HCT116 (cell line): ENCODE measurements at regions not wholly inside any gene's neighbourhood (a gene's known extent, or its start where the extent isn't known, plus 50 kb on each side); places are given as distances from the start of the nearest gene placed in this dataset.

Source experiments
- ATAC-seq: fragments of 200-7000 bp; cut with Tn5 transposase; 2 replicates; pipeline ENCODE4 v1.9.1; 2020; ENCODE audit warnings: mild to moderate bottlenecking, moderate library complexity
- BruUV-seq: library from RNA; stranded (reverse); fragments of 400-500 nt; replicated peaks from 2 replicates; lab custom pipeline; 2021; lab: Mats Ljungman, UMichigan
- CTCF ChIA-PET: fragments of 300-600 bp; sonication (Branson Sonifier 250); formaldehyde crosslinking; loops from one replicate; lab custom pipeline; 2021; ENCODE audit warnings: antibody characterized with exemption; lab: Charles Lee
- POLR2A ChIA-PET: fragments of 300-600, 350-600 bp; sonication (Branson Sonifier 250); formaldehyde crosslinking; loops from one replicate; lab custom pipeline; 2021; ENCODE audit warnings: antibody characterized with exemption; lab: Charles Lee
- RAD21 ChIA-PET, 2 experiments: fragments of 300-600 bp; sonication (Branson Sonifier 250); formaldehyde crosslinking; loops; one replicate each; lab custom pipeline; 2023; ENCODE audit warnings: low total read pairs in 2 of 2; ENCODE audit not compliant: uncharacterized antibody in 2 of 2, unreplicated experiment in 2 of 2, low non-redundant PET in 1 of 2; lab: Charles Lee
- DNase-seq: peaks from one replicate; pipeline ENCODE4 v3.0.0-alpha.2; 2010; ENCODE audit warnings: low read depth, low spot score
- H2AFZ ChIP-seq: fragments of 200-600 bp; shearing (Covaris generic), sonication (generic); 2 replicates; pipeline ENCODE4 v1.6.1; 2017; ENCODE audit warnings: low read depth, mixed run types, mixed read lengths, antibody characterized with exemption, low read length; ENCODE audit not compliant: poor library complexity, severe bottlenecking
- H3K27ac ChIP-seq: 2 replicates; pipeline ENCODE4 v1.5.1; 2012; ENCODE audit warnings: low read depth, low read length
- H3K27me3 ChIP-seq: fragments of 200-600 bp; sonication (generic); 2 replicates; pipeline ENCODE4 v1.6.1; 2016; ENCODE audit warnings: mixed run types, low read length, mixed read lengths; ENCODE audit not compliant: insufficient read depth
- H3K36me3 ChIP-seq, 2 experiments: fragments of 200-500 bp in 1 of 2; fragments of 200-600 bp in 1 of 2; sonication (Bioruptor generic) in 1 of 2; sonication (generic) in 1 of 2; 2 replicates each; pipeline versions ENCODE4 v1.5.1 to v1.6.1; 2014 to 2016; ENCODE audit warnings: low read length in 2 of 2, inconsistent platforms in 1 of 2, mixed read lengths in 1 of 2, mixed run types in 1 of 2; ENCODE audit not compliant: insufficient read depth in 2 of 2, control insufficient read depth in 1 of 2
- H3K4me1 ChIP-seq, 2 experiments: fragments of 200-600 bp in 1 of 2; sonication (generic) in 1 of 2; 2 replicates each; pipeline versions ENCODE4 v1.5.1 to v1.6.1; 2012 to 2017; ENCODE audit warnings: low read length in 2 of 2, inconsistent platforms in 1 of 2, mild to moderate bottlenecking in 1 of 2, mixed read lengths in 1 of 2, mixed run types in 1 of 2, moderate library complexity in 1 of 2; ENCODE audit not compliant: insufficient read depth in 2 of 2, control insufficient read depth in 1 of 2
- H3K4me2 ChIP-seq: fragments of 200-600 bp; sonication (generic); 2 replicates; pipeline ENCODE4 v1.6.1; 2017; ENCODE audit warnings: mixed run types, low read length, mixed read lengths
- H3K4me3 ChIP-seq, 2 experiments: fragments of 200-600 bp in 1 of 2; sonication (generic) in 1 of 2; replicated peaks in 1 of 2; 2 replicates each; pipeline ENCODE4 v1.5.1; 2011 to 2016; ENCODE audit warnings: low read length in 2 of 2, control low read depth in 1 of 2, low read depth in 1 of 2, mild to moderate bottlenecking in 1 of 2, mixed read lengths in 1 of 2, mixed run types in 1 of 2
- H3K79me2 ChIP-seq: fragments of 200-600 bp; sonication (generic); 2 replicates; pipeline ENCODE4 v1.6.1; 2017; ENCODE audit warnings: mild to moderate bottlenecking, mixed run types, low read length, moderate library complexity, mixed read lengths; ENCODE audit not compliant: insufficient read depth
- H3K9ac ChIP-seq: fragments of 200-600 bp; sonication (generic); 2 replicates; pipeline ENCODE4 v1.6.1; 2016; ENCODE audit warnings: low read length, mixed read lengths
- H3K9me2 ChIP-seq: fragments of 200-600 bp; sonication (generic), shearing (Covaris generic); 2 replicates; pipeline ENCODE4 v1.6.1; 2017; ENCODE audit warnings: mixed run types, mild to moderate bottlenecking, moderate library complexity; ENCODE audit not compliant: insufficient read depth
- H3K9me3 ChIP-seq, 2 experiments: fragments of 200-500 bp in 1 of 2; fragments of 200-600 bp in 1 of 2; sonication (Bioruptor generic) in 1 of 2; sonication (generic) in 1 of 2; 2 replicates each; pipeline ENCODE4 v1.6.1; 2014 to 2017; ENCODE audit warnings: low read length in 2 of 2, mixed read lengths in 2 of 2, inconsistent platforms in 1 of 2, low read depth in 1 of 2, mild to moderate bottlenecking in 1 of 2, mixed run types in 1 of 2, moderate library complexity in 1 of 2; ENCODE audit not compliant: control insufficient read depth in 1 of 2, insufficient read depth in 1 of 2
- H4K20me1 ChIP-seq: fragments of 200-600 bp; sonication (generic), shearing (Covaris generic); 2 replicates; pipeline ENCODE4 v1.6.1; 2017; ENCODE audit warnings: mixed run types, mild to moderate bottlenecking, moderate library complexity; ENCODE audit not compliant: insufficient read depth
- CTCF ChIP-seq, 3 experiments: fragments of 200-600 bp in 1 of 3; sonication (generic) in 1 of 3; IDR thresholded peaks in 2 of 3; conservative IDR thresholded peaks in 1 of 3; 2 replicates each; pipeline ENCODE4 v1.5.1; 2012 to 2017; ENCODE audit warnings: low read depth in 2 of 3, low read length in 2 of 3, antibody characterized with exemption in 1 of 3, borderline replicate concordance in 1 of 3, control low read depth in 1 of 3, mild to moderate bottlenecking in 1 of 3, mixed read lengths in 1 of 3, mixed run types in 1 of 3, moderate library complexity in 1 of 3; ENCODE audit not compliant: insufficient read depth in 1 of 3
- EGR1 ChIP-seq: IDR thresholded peaks from 2 replicates; pipeline ENCODE4 v1.6.1; 2012; ENCODE audit warnings: low read depth
- JUND ChIP-seq: IDR thresholded peaks from 2 replicates; pipeline ENCODE4 v1.6.1; 2012
- MAX ChIP-seq: IDR thresholded peaks from 2 replicates; pipeline ENCODE4 v1.6.1; 2012
- POLR2A ChIP-seq: IDR thresholded peaks from 2 replicates; pipeline ENCODE4 v1.7.0; 2011; ENCODE audit warnings: borderline replicate concordance; ENCODE audit not compliant: insufficient read depth, insufficient read length; ENCODE audit errors: extremely low read depth
- POLR2AphosphoS5 ChIP-seq: IDR thresholded peaks from 2 replicates; pipeline ENCODE4 v1.6.1; 2011; ENCODE audit warnings: mild to moderate bottlenecking, low read depth, low read length, moderate library complexity
- REST ChIP-seq: IDR thresholded peaks from 2 replicates; pipeline ENCODE4 v1.6.1; 2012; ENCODE audit warnings: low read depth
- SP1 ChIP-seq: IDR thresholded peaks from 2 replicates; pipeline ENCODE4 v1.6.1; 2012; ENCODE audit warnings: low read depth
- SRF ChIP-seq: IDR thresholded peaks from 2 replicates; pipeline ENCODE4 v1.6.1; 2012; ENCODE audit warnings: low read depth
- YY1 ChIP-seq: IDR thresholded peaks from 2 replicates; pipeline ENCODE4 v1.6.1; 2011; ENCODE audit warnings: low read length, low read depth, moderate library complexity, mild to moderate bottlenecking; ENCODE audit not compliant: insufficient replicate concordance; ENCODE audit errors: extremely low read depth
- ZFX ChIP-seq: fragments of 450-650 bp; IDR thresholded peaks from 2 replicates; pipeline ENCODE4 v1.6.1; 2017
- ZNF274 ChIP-seq: fragments of 200-500 bp; sonication (Bioruptor generic); IDR thresholded peaks from 2 replicates; pipeline ENCODE4 v1.6.1; 2014; ENCODE audit warnings: mild to moderate bottlenecking, low read depth, low read length, inconsistent platforms
- intact Hi-C: fragments of 100-400 bp; cut with micrococcal nuclease; formaldehyde crosslinking; loops from 2 replicates; pipeline ENCODE4 v1.10.0; 2022
- TF ChIP-seq, protein P1 (sequence below): IDR thresholded peaks from 2 replicates; pipeline ENCODE4 v1.6.1; 2012

- no peak for DNase-seq
Observed at GRCh38 chr17:71184716-71185115, 936.1 kb upstream of the SOX9 start.

More at GRCh38 chr17:71184716-71185115, 936.1 kb upstream of the SOX9 start:
- no peak for ATAC-seq
- CTCF ChIA-PET, result no interaction called here
- Histone ChIP-seq H3K9me2 (no peaks in the 10 kb centered on the region), H4K20me1 (no peaks in the 10 kb centered on the region), H3K79me2 (no peaks in the 10 kb centered on the region), H3K27me3 (no peaks in the 10 kb centered on the region), H3K36me3 (no peaks in the 10 kb centered on the region), H3K4me2 (no peak overlapping the region), H3K4me1 (peaks cover 3 to 18% of the 10 kb centered on the region in 2 experiments; a peak in 3 of 4 replicates), H3K9me3 (no peaks in the 10 kb centered on the region), H3K4me3 (no peak overlapping the region), H2AFZ (no peak overlapping the region), H3K27ac (no peak overlapping the region), H3K9ac (no peak overlapping the region)
- RAD21 ChIA-PET, result no interaction called here
- TF ChIP-seq ZNF274, result no peak
- no peak for TF ChIP-seq SP1
- no peak for TF ChIP-seq MAX
- no peak for TF ChIP-seq ZFX
- TF ChIP-seq, protein P1, sequence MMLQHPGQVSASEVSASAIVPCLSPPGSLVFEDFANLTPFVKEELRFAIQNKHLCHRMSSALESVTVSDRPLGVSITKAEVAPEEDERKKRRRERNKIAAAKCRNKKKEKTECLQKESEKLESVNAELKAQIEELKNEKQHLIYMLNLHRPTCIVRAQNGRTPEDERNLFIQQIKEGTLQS, result no peak
- no peak for TF ChIP-seq JUND
- no peak for TF ChIP-seq SRF
- TF ChIP-seq CTCF (IDR thresholded peaks at IDR 0.05 in 2 of 3, conservative IDR thresholded peaks at IDR 0.05 in 1 of 3; ENCODE audit: borderline replicate concordance in 1 of 3, insufficient read depth in 1 of 3, low read depth in 2 of 3, low read length in 2 of 3), result no peak
- no peak for TF ChIP-seq EGR1
- TF ChIP-seq YY1, result no peak
- no peak for TF ChIP-seq REST
- no peak for TF ChIP-seq POLR2AphosphoS5
- no peak for TF ChIP-seq POLR2A
- POLR2A ChIA-PET, result no interaction called here
- no TSS peak for BruUV-seq
- intact Hi-C loops, result no loop called here
